HL-60 (cell line): ENCODE measurements at regions not wholly inside any gene's neighbourhood (a gene's known extent, or its start where the extent isn't known, plus 50 kb on each side); places are given as distances from the start of the nearest gene placed in this dataset.

Source experiments
- GABPA ChIP-seq: IDR thresholded peaks from 2 replicates; pipeline ENCODE4 v1.6.1; 2012; ENCODE audit warnings: low read depth
- POLR2AphosphoS5 ChIP-seq: IDR thresholded peaks from 2 replicates; pipeline ENCODE4 v1.6.1; 2012; ENCODE audit warnings: low read depth
- TF ChIP-seq, protein P1 (sequence below): IDR thresholded peaks from one replicate; pipeline ENCODE4 v1.5.1; 2011; ENCODE audit warnings: low read length, control low read depth, inconsistent platforms; ENCODE audit not compliant: insufficient read depth
- TF ChIP-seq, protein P2 (sequence below): IDR thresholded peaks from 2 replicates; pipeline ENCODE4 v1.6.1; 2012; ENCODE audit warnings: low read depth; ENCODE audit not compliant: insufficient replicate concordance

- TF ChIP-seq, protein P1, sequence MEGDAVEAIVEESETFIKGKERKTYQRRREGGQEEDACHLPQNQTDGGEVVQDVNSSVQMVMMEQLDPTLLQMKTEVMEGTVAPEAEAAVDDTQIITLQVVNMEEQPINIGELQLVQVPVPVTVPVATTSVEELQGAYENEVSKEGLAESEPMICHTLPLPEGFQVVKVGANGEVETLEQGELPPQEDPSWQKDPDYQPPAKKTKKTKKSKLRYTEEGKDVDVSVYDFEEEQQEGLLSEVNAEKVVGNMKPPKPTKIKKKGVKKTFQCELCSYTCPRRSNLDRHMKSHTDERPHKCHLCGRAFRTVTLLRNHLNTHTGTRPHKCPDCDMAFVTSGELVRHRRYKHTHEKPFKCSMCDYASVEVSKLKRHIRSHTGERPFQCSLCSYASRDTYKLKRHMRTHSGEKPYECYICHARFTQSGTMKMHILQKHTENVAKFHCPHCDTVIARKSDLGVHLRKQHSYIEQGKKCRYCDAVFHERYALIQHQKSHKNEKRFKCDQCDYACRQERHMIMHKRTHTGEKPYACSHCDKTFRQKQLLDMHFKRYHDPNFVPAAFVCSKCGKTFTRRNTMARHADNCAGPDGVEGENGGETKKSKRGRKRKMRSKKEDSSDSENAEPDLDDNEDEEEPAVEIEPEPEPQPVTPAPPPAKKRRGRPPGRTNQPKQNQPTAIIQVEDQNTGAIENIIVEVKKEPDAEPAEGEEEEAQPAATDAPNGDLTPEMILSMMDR = no peak
- no peak for TF ChIP-seq POLR2AphosphoS5
- no peak for TF ChIP-seq GABPA
- TF ChIP-seq, protein P2, sequence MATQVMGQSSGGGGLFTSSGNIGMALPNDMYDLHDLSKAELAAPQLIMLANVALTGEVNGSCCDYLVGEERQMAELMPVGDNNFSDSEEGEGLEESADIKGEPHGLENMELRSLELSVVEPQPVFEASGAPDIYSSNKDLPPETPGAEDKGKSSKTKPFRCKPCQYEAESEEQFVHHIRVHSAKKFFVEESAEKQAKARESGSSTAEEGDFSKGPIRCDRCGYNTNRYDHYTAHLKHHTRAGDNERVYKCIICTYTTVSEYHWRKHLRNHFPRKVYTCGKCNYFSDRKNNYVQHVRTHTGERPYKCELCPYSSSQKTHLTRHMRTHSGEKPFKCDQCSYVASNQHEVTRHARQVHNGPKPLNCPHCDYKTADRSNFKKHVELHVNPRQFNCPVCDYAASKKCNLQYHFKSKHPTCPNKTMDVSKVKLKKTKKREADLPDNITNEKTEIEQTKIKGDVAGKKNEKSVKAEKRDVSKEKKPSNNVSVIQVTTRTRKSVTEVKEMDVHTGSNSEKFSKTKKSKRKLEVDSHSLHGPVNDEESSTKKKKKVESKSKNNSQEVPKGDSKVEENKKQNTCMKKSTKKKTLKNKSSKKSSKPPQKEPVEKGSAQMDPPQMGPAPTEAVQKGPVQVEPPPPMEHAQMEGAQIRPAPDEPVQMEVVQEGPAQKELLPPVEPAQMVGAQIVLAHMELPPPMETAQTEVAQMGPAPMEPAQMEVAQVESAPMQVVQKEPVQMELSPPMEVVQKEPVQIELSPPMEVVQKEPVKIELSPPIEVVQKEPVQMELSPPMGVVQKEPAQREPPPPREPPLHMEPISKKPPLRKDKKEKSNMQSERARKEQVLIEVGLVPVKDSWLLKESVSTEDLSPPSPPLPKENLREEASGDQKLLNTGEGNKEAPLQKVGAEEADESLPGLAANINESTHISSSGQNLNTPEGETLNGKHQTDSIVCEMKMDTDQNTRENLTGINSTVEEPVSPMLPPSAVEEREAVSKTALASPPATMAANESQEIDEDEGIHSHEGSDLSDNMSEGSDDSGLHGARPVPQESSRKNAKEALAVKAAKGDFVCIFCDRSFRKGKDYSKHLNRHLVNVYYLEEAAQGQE = no peak
Measured at GRCh38 chr2:187686416-187687024, 132.3 kb upstream of the TFPI start.
